Keratinocyte (primary cell): ENCODE measurements at regions not wholly inside any gene's neighbourhood (a gene's known extent, or its start where the extent isn't known, plus 50 kb on each side); places are given as distances from the start of the nearest gene placed in this dataset.

Source experiments
- CTCF ChIP-seq, 3 experiments: IDR thresholded peaks in 1 of 3; conservative IDR thresholded peaks in 1 of 3; optimal IDR thresholded peaks in 1 of 3; 2 replicates in 2 of 3; 3 replicates in 1 of 3; pipeline versions ENCODE3 to v1.5.1; 2011; ENCODE audit warnings: low read length in 3 of 3, mild to moderate bottlenecking in 3 of 3, moderate library complexity in 2 of 3, control low read depth in 1 of 3, inconsistent platforms in 1 of 3; ENCODE audit not compliant: insufficient read depth in 2 of 3; ENCODE audit errors: extremely low read depth in 1 of 3
- EZH2 ChIP-seq: IDR thresholded peaks from one replicate; pipeline ENCODE4 v1.6.1; 2012; ENCODE audit warnings: inconsistent platforms, mild to moderate bottlenecking, low read length, moderate library complexity

- TF ChIP-seq CTCF (optimal IDR thresholded peaks at IDR 0.05 in 1 of 3, IDR thresholded peaks at IDR 0.05 in 1 of 3, conservative IDR thresholded peaks at IDR 0.05 in 1 of 3; ENCODE audit: extremely low read depth in 1 of 3, insufficient read depth in 2 of 3, low read length in 3 of 3): no peak
- no peak for TF ChIP-seq EZH2
Observed at GRCh38 chr6:134457941-134458340, 140.0 kb upstream of the SGK1 start.
